Parathyroid adenoma (tissue), 2 donors: ENCODE measurements at regions not wholly inside any gene's neighbourhood (a gene's known extent, or its start where the extent isn't known, plus 50 kb on each side); places are given as distances from the start of the nearest gene placed in this dataset.

Source experiments
- H2AFZ ChIP-seq: fragments of 300-600 bp; sonication (generic); one replicate; pipeline ENCODE4 v1.7.0; 2017; ENCODE audit warnings: antibody characterized with exemption, mild to moderate bottlenecking
- H3K27ac ChIP-seq: fragments of 300-600 bp; sonication (generic); one replicate; pipeline ENCODE4 v1.7.0; 2017
- H3K27me3 ChIP-seq: fragments of 300-600 bp; sonication (generic); one replicate; pipeline ENCODE4 v1.7.0; 2017; ENCODE audit warnings: low read length; ENCODE audit not compliant: control insufficient read depth, insufficient read depth
- H3K36me3 ChIP-seq: fragments of 300-600 bp; sonication (generic); one replicate; pipeline ENCODE4 v1.7.0; 2017; ENCODE audit warnings: low read length; ENCODE audit not compliant: control insufficient read depth, insufficient read depth
- H3K4me1 ChIP-seq: fragments of 300-600 bp; sonication (generic); one replicate; pipeline ENCODE4 v1.7.0; 2017; ENCODE audit warnings: control low read depth
- H3K4me2 ChIP-seq: fragments of 300-600 bp; sonication (generic); one replicate; pipeline ENCODE4 v1.7.0; 2017; ENCODE audit warnings: low read length
- H3K4me3 ChIP-seq: fragments of 300-600 bp; sonication (generic); one replicate; pipeline ENCODE4 v1.7.0; 2017; ENCODE audit warnings: low read depth, low read length
- H3K79me2 ChIP-seq: fragments of 300-600 bp; sonication (generic); one replicate; pipeline ENCODE4 v1.7.0; 2017; ENCODE audit warnings: control low read depth
- H3K9ac ChIP-seq: fragments of 300-600 bp; sonication (generic); one replicate; pipeline ENCODE4 v1.7.0; 2017; ENCODE audit warnings: mild to moderate bottlenecking
- H3K9me3 ChIP-seq: fragments of 300-600 bp; sonication (generic); one replicate; pipeline ENCODE4 v1.7.0; 2017; ENCODE audit warnings: low read length; ENCODE audit not compliant: control insufficient read depth
- TF ChIP-seq, protein P1 (sequence below): fragments of 300-600 bp; sonication (generic); IDR thresholded peaks from one replicate; pipeline ENCODE4 v1.7.0; 2017; ENCODE audit warnings: antibody characterized with exemption, mild to moderate bottlenecking
- donor health status: primary hyperparathyroidism.

DNA sequence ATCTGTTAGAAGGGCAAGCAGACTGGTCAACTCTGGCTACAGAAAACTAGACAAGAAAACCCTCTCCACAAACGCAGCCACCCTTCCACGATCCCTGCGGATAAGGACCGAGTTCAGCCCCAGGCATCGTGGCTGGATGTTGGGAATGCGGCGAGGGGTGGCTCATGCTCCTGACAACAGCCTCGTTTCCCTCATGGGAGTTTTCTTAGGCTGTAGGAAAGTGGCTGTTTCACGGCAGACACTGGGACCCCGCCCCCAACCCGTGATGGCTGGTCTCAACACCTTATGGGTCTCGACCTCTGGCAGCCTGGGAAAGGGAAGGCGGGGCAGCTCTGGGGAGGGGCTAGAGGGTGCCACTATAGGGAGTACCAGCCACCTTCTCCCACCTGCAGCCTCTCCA, 123.3 kb downstream of the RFLNA start:
- TF ChIP-seq, protein P1, sequence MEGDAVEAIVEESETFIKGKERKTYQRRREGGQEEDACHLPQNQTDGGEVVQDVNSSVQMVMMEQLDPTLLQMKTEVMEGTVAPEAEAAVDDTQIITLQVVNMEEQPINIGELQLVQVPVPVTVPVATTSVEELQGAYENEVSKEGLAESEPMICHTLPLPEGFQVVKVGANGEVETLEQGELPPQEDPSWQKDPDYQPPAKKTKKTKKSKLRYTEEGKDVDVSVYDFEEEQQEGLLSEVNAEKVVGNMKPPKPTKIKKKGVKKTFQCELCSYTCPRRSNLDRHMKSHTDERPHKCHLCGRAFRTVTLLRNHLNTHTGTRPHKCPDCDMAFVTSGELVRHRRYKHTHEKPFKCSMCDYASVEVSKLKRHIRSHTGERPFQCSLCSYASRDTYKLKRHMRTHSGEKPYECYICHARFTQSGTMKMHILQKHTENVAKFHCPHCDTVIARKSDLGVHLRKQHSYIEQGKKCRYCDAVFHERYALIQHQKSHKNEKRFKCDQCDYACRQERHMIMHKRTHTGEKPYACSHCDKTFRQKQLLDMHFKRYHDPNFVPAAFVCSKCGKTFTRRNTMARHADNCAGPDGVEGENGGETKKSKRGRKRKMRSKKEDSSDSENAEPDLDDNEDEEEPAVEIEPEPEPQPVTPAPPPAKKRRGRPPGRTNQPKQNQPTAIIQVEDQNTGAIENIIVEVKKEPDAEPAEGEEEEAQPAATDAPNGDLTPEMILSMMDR: no peak
- Histone ChIP-seq H2AFZ (no peak overlapping the region), H3K9ac (no peak overlapping the region), H3K4me3 (no peak overlapping the region), H3K27ac (no peak overlapping the region), H3K4me2 (no peak overlapping the region), H3K4me1 (no peaks in the 10 kb centered on the region), H3K27me3 (no peaks in the 10 kb centered on the region), H3K79me2 (peaks cover 15% of the 10 kb centered on the region), H3K36me3 (no peaks in the 10 kb centered on the region), H3K9me3 (no peaks in the 10 kb centered on the region)

DNA sequence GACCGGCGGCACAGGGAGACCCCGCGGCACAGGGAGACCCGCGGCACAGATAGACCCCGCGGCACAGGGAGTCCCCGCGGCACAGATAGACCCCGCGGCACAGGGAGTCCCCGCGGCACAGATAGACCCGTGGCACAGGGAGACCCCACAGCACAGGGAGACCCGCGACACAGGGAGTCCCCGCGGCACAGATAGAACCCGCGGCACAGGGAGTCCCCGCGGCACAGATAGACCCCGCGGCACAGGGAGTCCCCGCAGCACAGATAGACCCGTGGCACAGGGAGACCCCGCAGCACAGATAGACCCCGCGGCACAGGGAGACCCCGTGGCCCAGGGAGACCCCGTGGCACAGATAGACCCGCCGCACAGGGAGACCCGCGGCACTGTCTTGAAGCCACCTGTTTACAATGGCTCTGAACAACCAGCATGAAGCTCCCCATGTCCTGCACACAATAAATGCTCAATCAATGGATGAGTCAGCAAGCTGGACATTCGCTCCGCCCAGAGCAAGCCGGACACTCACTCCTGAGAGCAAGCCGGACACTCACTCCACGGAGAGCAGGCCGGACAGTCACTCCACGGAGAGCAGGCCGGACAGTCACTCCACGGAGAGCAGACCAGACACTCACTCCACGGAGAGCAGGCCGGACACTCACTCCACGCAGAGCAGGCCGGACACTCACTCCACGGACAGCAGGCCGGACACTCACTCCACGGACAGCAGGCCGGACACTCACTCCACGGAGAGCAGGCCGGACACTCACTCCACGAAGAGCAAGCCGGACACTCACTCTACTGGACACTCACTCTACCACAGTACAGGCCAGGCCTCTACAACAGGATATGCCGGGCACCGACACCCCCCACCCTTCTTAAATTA, 121.9 kb downstream of the RFLNA start:
- H3K79me2 ChIP-seq: peaks cover 15% of the 10 kb centered on the region
- no peaks in the 10 kb centered on the region for H3K36me3 ChIP-seq
- H3K9ac ChIP-seq: no peak overlapping the region
- H3K27ac ChIP-seq: no peak overlapping the region
- H3K27me3 ChIP-seq: no peaks in the 10 kb centered on the region
- H3K4me3 ChIP-seq: no peak overlapping the region
- H3K4me2 ChIP-seq: no peak overlapping the region
- no peak overlapping the region for H2AFZ ChIP-seq
- no peaks in the 10 kb centered on the region for H3K9me3 ChIP-seq
- H3K4me1 ChIP-seq: no peaks in the 10 kb centered on the region
- TF ChIP-seq, protein P1: no peak

DNA sequence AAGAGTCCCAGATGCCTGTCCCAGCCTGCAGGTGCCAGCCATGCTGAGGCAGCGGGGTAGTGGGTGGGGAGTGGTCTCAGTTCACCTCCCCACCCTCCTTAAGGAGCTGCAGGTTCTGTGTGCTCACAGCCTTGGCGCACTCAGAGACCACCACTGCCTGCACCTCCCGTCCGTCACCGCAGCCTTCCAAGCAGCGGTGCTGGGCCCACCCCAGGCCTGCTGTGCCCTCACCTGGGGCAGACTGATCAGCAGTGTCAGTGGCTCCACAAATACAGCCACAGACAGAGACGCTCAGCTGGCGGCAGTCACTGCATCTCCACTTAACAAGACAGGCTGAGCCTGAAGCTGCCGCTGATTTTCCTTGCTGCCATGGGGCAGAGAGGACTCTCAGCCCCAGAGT, 120.2 kb downstream of the RFLNA start:
- Histone ChIP-seq H2AFZ (no peak overlapping the region), H3K9ac (no peak overlapping the region), H3K79me2 (peaks cover 8% of the 10 kb centered on the region), H3K4me1 (no peaks in the 10 kb centered on the region), H3K36me3 (no peaks in the 10 kb centered on the region), H3K27ac (no peak overlapping the region), H3K27me3 (no peaks in the 10 kb centered on the region), H3K4me3 (no peak overlapping the region), H3K9me3 (no peaks in the 10 kb centered on the region), H3K4me2 (no peak overlapping the region)
- TF ChIP-seq, protein P1: no peak

DNA sequence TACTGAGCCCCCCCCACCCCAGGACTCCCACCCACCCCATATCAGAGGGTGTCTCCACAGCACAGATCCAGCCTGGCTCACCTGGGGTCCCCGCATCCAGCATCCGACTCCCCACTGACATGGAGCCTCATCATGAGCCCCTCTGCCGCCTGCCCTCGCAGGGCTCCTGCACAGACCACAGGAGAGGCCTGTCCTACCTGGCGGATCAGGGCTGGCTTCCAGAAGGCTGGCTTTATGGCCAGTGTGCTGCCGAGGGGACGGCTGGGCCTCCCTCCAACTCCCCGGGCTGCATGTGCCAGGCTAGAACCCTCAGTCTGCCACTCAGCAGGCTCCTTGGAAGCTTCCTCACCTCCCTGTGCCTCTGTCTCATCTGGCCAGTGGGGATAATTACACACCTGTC, 119.0 kb downstream of the RFLNA start:
- TF ChIP-seq, protein P1: no peak
- Histone ChIP-seq H3K4me1 (no peaks in the 10 kb centered on the region), H3K79me2 (peaks cover 4% of the 10 kb centered on the region), H2AFZ (no peak overlapping the region), H3K9me3 (no peaks in the 10 kb centered on the region), H3K9ac (no peak overlapping the region), H3K4me3 (no peak overlapping the region), H3K27me3 (no peaks in the 10 kb centered on the region), H3K4me2 (no peak overlapping the region), H3K27ac (no peak overlapping the region), H3K36me3 (no peaks in the 10 kb centered on the region)

DNA sequence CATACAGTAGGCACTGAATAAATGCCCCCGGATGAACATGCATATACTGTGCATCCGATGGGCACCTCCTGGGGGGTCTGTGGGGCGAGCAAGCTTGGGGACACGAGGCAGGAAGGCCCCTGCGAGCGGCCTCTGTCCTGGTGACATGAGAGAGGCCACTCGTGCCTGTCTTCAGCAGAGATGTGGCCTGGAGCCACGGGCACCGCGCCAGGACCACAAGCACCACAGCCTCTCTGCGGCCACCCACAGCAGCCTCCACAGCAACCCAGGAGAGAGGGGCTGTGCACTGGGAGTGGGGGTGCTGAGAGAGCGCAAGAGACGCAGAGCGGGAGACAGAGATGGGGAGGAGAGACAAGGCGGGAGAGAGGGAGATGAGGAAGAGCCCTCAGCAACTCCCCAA, 118.5 kb downstream of the RFLNA start:
- TF ChIP-seq, protein P1: no peak
- Histone ChIP-seq H3K36me3 (no peaks in the 10 kb centered on the region), H3K27me3 (no peaks in the 10 kb centered on the region), H3K9ac (no peak overlapping the region), H3K79me2 (peaks cover 3% of the 10 kb centered on the region), H3K4me2 (no peak overlapping the region), H3K27ac (no peak overlapping the region), H3K4me1 (no peaks in the 10 kb centered on the region), H3K9me3 (no peaks in the 10 kb centered on the region), H3K4me3 (no peak overlapping the region), H2AFZ (no peak overlapping the region)
